H1 (cell line): ENCODE measurements at regions not wholly inside any gene's neighbourhood (a gene's known extent, or its start where the extent isn't known, plus 50 kb on each side); places are given as distances from the start of the nearest gene placed in this dataset.
A peak's percentile ranks its signal among the peaks of the same experiment; 100 is the strongest.

Source experiments
- CTCF ChIA-PET: fragments of 300-600 bp; sonication (Branson Sonifier 250); formaldehyde crosslinking; loops from one replicate; lab custom pipeline; 2021; ENCODE audit not compliant: partially characterized antibody; lab: Charles Lee
- POLR2A ChIA-PET: fragments of 300-600 bp; sonication (Branson Sonifier 250); formaldehyde crosslinking; loops from one replicate; lab custom pipeline; 2021; ENCODE audit warnings: inconsistent platforms; ENCODE audit not compliant: partially characterized antibody; lab: Charles Lee
- DNase-seq, 2 experiments: peaks; one replicate each; pipeline versions ENCODE4 v3.0.0 to v3.0.0-alpha.2; 2010 to 2022; ENCODE audit warnings: low spot score in 2 of 2, low read depth in 1 of 2, mixed read lengths in 1 of 2
- FAIRE-seq: peaks from 2 replicates; lab custom pipeline; 2011; peaks lifted over from hg19 to GRCh38; lab: Jason Lieb, UNC
- H2AFZ ChIP-seq: 2 replicates; pipeline ENCODE4 v1.8.1; 2012; ENCODE audit warnings: low read length, inconsistent platforms
- H2AK5ac ChIP-seq: 2 replicates; pipeline ENCODE4 v1.6.1; 2013; ENCODE audit warnings: low read depth, low read length
- H2BK120ac ChIP-seq: replicated peaks from 2 replicates; pipeline ENCODE3; 2013; ENCODE audit warnings: low read depth, low read length, inconsistent platforms
- H2BK12ac ChIP-seq: 2 replicates; pipeline ENCODE4 v1.6.1; 2013; ENCODE audit warnings: low read depth, low read length
- H2BK15ac ChIP-seq: 2 replicates; pipeline ENCODE4 v1.6.1; 2013; ENCODE audit warnings: low read length
- H2BK20ac ChIP-seq: 2 replicates; pipeline ENCODE4 v1.6.1; 2013; ENCODE audit warnings: low read length
- H2BK5ac ChIP-seq: 2 replicates; pipeline ENCODE4 v1.6.1; 2013; ENCODE audit warnings: low read depth, low read length
- H3K14ac ChIP-seq: 2 replicates; pipeline ENCODE4 v1.6.1; 2013; ENCODE audit warnings: inconsistent platforms; ENCODE audit not compliant: insufficient read length
- H3K18ac ChIP-seq: 2 replicates; pipeline ENCODE4 v1.6.1; 2013; ENCODE audit warnings: low read length; ENCODE audit errors: extremely low read depth
- H3K23ac ChIP-seq: 2 replicates; pipeline ENCODE4 v1.6.1; 2013; ENCODE audit warnings: inconsistent platforms; ENCODE audit not compliant: insufficient read length
- H3K23me2 ChIP-seq: 2 replicates; pipeline ENCODE4 v1.6.1; 2013; ENCODE audit warnings: low read depth, low read length
- H3K27ac ChIP-seq: 2 replicates; pipeline ENCODE4 v1.6.1; 2011; ENCODE audit warnings: low read depth, low read length, inconsistent platforms
- H3K27me3 ChIP-seq, 4 experiments: replicated peaks in 1 of 4; 1 replicate in 1 of 4; 2 replicates in 3 of 4; pipeline versions ENCODE4 v1.6.1 to v1.8.1; 2011 to 2013; ENCODE audit warnings: low read length in 3 of 4, mild to moderate bottlenecking in 3 of 4, inconsistent platforms in 2 of 4, mixed read lengths in 2 of 4, moderate library complexity in 1 of 4; ENCODE audit not compliant: control insufficient read depth in 3 of 4, insufficient read depth in 3 of 4; ENCODE audit errors: extremely low read depth in 1 of 4
- H3K36me3 ChIP-seq, 4 experiments: 2 replicates each; pipeline versions ENCODE4 v1.6.1 to v1.8.1; 2011 to 2013; ENCODE audit warnings: mild to moderate bottlenecking in 4 of 4, low read length in 3 of 4, moderate library complexity in 2 of 4, control low read depth in 1 of 4, inconsistent platforms in 1 of 4; ENCODE audit not compliant: insufficient read depth in 4 of 4, control insufficient read depth in 2 of 4
- H3K4ac ChIP-seq: replicated peaks from 2 replicates; pipeline ENCODE3; 2013; ENCODE audit warnings: low read length, low read depth, mixed read lengths, inconsistent platforms; ENCODE audit not compliant: insufficient read length
- H3K4me1 ChIP-seq, 4 experiments: replicated peaks in 1 of 4; 1 replicate in 1 of 4; 2 replicates in 3 of 4; pipeline versions ENCODE4 v1.6.1 to v1.8.1; 2011 to 2013; ENCODE audit warnings: low read length in 3 of 4, inconsistent platforms in 2 of 4, mixed read lengths in 1 of 4; ENCODE audit not compliant: insufficient read depth in 4 of 4, control insufficient read depth in 3 of 4
- H3K4me2 ChIP-seq, 2 experiments: 2 replicates each; pipeline versions ENCODE4 v1.6.1 to v1.8.1; 2011 to 2013; ENCODE audit warnings: low read depth in 2 of 2, low read length in 2 of 2, control low read depth in 1 of 2, inconsistent platforms in 1 of 2, mild to moderate bottlenecking in 1 of 2; ENCODE audit not compliant: insufficient read depth in 1 of 2
- H3K4me3 ChIP-seq, 4 experiments: fragments of 200-600, 300-600 bp in 1 of 4; sonication (generic), shearing (Covaris generic), sonication (Bioruptor Twin) in 1 of 4; 2 replicates each; pipeline versions ENCODE4 v1.5.1 to v1.8.1; 2011 to 2016; ENCODE audit warnings: low read length in 4 of 4, low read depth in 3 of 4, control low read depth in 2 of 4, inconsistent platforms in 2 of 4, mild to moderate bottlenecking in 2 of 4, mixed read lengths in 1 of 4, moderate library complexity in 1 of 4; ENCODE audit not compliant: insufficient read depth in 2 of 4; ENCODE audit errors: extremely low read depth in 1 of 4
- H3K56ac ChIP-seq: replicated peaks from 2 replicates; pipeline ENCODE3; 2013; ENCODE audit warnings: low read depth, mild to moderate bottlenecking, mixed read lengths, low read length, inconsistent platforms; ENCODE audit not compliant: insufficient read length
- H3K79me1 ChIP-seq: 2 replicates; pipeline ENCODE4 v1.6.1; 2013; ENCODE audit warnings: low read depth, low read length, control low read depth
- H3K79me2 ChIP-seq, 2 experiments: 2 replicates each; pipeline versions ENCODE4 v1.6.1 to v1.8.1; 2012 to 2013; ENCODE audit warnings: low read length in 2 of 2, mild to moderate bottlenecking in 2 of 2, inconsistent platforms in 1 of 2; ENCODE audit not compliant: insufficient read depth in 2 of 2, control insufficient read depth in 1 of 2
- H3K9ac ChIP-seq, 4 experiments: replicated peaks in 1 of 4; 1 replicate in 1 of 4; 2 replicates in 3 of 4; pipeline versions ENCODE4 v1.6.1 to v1.8.1; 2011 to 2013; ENCODE audit warnings: low read depth in 3 of 4, low read length in 3 of 4, control low read depth in 2 of 4, mild to moderate bottlenecking in 2 of 4, moderate library complexity in 2 of 4, inconsistent platforms in 1 of 4; ENCODE audit errors: extremely low read depth in 1 of 4
- H3K9me3 ChIP-seq, 2 experiments: 2 replicates each; pipeline versions ENCODE4 v1.6.1 to v1.8.1; 2012 to 2013; ENCODE audit warnings: mild to moderate bottlenecking in 2 of 2, moderate library complexity in 2 of 2, control low read depth in 1 of 2, inconsistent platforms in 1 of 2, low read depth in 1 of 2, low read length in 1 of 2, mixed read lengths in 1 of 2; ENCODE audit not compliant: insufficient read depth in 2 of 2
- H4K20me1 ChIP-seq, 2 experiments: replicated peaks in 1 of 2; 2 replicates each; pipeline versions ENCODE3 to v1.8.1; 2011 to 2013; ENCODE audit warnings: inconsistent platforms in 2 of 2, low read length in 2 of 2, mild to moderate bottlenecking in 1 of 2; ENCODE audit not compliant: insufficient read depth in 2 of 2, control insufficient read depth in 1 of 2
- H4K5ac ChIP-seq: 2 replicates; pipeline ENCODE4 v1.6.1; 2013; ENCODE audit warnings: low read length, low read depth, mixed read lengths, inconsistent platforms; ENCODE audit not compliant: insufficient read length
- H4K8ac ChIP-seq: 2 replicates; pipeline ENCODE4 v1.8.0; 2013; ENCODE audit warnings: mild to moderate bottlenecking, moderate library complexity, low read length, inconsistent platforms; ENCODE audit not compliant: insufficient read depth; ENCODE audit errors: extremely low read depth
- H4K91ac ChIP-seq: replicated peaks from 2 replicates; pipeline ENCODE3; 2013; ENCODE audit warnings: low read length, mixed read lengths, inconsistent platforms; ENCODE audit not compliant: insufficient read length
- BACH1 ChIP-seq: IDR thresholded peaks from 2 replicates; pipeline ENCODE4 v1.6.1; 2012; ENCODE audit warnings: low read length, improper control_type of control experiment
- BRCA1 ChIP-seq: IDR thresholded peaks from 2 replicates; pipeline ENCODE4 v1.6.1; 2012; ENCODE audit warnings: low read depth, low read length, improper control_type of control experiment
- CHD1 ChIP-seq: IDR thresholded peaks from 2 replicates; pipeline ENCODE4 v1.6.1; 2012; ENCODE audit warnings: low read depth, low read length, improper control_type of control experiment
- NANOG ChIP-seq: IDR thresholded peaks from 2 replicates; pipeline ENCODE4 v1.6.1; 2011; ENCODE audit warnings: low read length, low read depth, mild to moderate bottlenecking, inconsistent platforms; ENCODE audit not compliant: insufficient read depth, poor library complexity, severe bottlenecking
- WGBS, 2 experiments: shearing (Covaris generic) in 1 of 2; methylation state at CpG; one replicate each; pipeline versions ENCODE4 v1.1.6 to v1.1.7; 2013 to 2015; ENCODE audit warnings: low lambda C conversion rate in 2 of 2, mixed read lengths in 2 of 2, inconsistent platforms in 1 of 2, low coverage in 1 of 2, missing lambda C conversion rate in 1 of 2; ENCODE audit not compliant: insufficient replicate concordance in 2 of 2, insufficient coverage in 1 of 2, insufficient read length in 1 of 2; ENCODE audit errors: extremely low coverage in 1 of 2, missing lambda C conversion rate in 1 of 2; 5-methylcytosine and 5-hydroxymethylcytosine counted together

DNA sequence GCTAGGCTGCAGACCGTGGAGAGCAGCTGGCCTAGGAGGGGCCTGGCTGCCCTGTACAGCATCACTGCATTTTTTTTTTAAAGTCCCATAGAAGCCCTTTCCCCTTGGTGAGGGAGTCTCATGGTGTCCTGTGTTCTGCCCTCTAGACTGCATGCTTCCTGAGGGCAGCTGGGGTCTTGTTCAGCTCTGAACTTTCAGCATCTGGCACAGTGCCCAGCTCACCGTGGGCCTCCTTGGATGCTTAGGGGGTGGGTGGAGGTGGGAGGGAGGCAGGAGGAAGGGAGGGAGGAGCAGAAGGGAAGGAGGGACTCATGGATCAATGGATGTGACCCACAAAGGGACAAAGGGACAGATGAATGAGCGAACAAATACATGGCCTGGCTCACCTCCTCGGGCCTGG is 63.4 kb upstream of the TMEM97 start:
- Histone ChIP-seq H3K14ac (no peak overlapping the region), H3K23me2 (peaks cover 3% of the 10 kb centered on the region), H2BK20ac (no peak overlapping the region), H2AFZ (no peak overlapping the region), H3K36me3 (no peaks in the 10 kb centered on the region), H2BK12ac (0 out of 2 replicates have a peak overlapping the region, but pooled peaks have one; percentile 60), H3K27me3 (no peaks in the 10 kb centered on the region), H4K5ac (no peak overlapping the region), H3K79me2 (no peaks in the 10 kb centered on the region), H3K4me1 (no peaks in the 10 kb centered on the region), H3K18ac (no peak overlapping the region), H2BK5ac (no peak overlapping the region), H3K27ac (no peak overlapping the region), H3K9me3 (no peaks in the 10 kb centered on the region), H3K4me3 (no peak overlapping the region), H3K9ac (no peak overlapping the region), H4K20me1 (no peaks in the 10 kb centered on the region), H3K4ac (no peak overlapping the region), H3K4me2 (no peak overlapping the region), H3K79me1 (no peaks in the 10 kb centered on the region), H3K23ac (no peak overlapping the region), H4K8ac (no peak overlapping the region), H2BK120ac (no peak overlapping the region), H2BK15ac (no peak overlapping the region), H3K56ac (no peak overlapping the region), H2AK5ac (no peak overlapping the region), H4K91ac (no peak overlapping the region)
- no peak for TF ChIP-seq CHD1
- no peak for TF ChIP-seq BRCA1
- no peak for TF ChIP-seq NANOG
- no peak for TF ChIP-seq BACH1
- 78% methylated on average over 4 of the region's 4 CpGs; no CpG with 5 or more reads in 1 of the 2 experiments for WGBS, 2 experiments
- FAIRE-seq: no peak
- CTCF ChIA-PET: interaction anchor here (0.6 to 2.8 kb wide), 5 partner anchors 21 to 375 kb away, joined by 3 to 7 read pairs (median 4); no protein-coding TSS in a partner anchor
- DNase-seq: no peak
- POLR2A ChIA-PET: interaction anchor here (0.9 to 1.1 kb wide), 2 partner anchors 62 to 63 kb away, joined by 3 read pairs; partner anchors contain the start of gene TMEM97
